Kidney (tissue), 13 donors: ENCODE measurements at regions not wholly inside any gene's neighbourhood (a gene's known extent, or its start where the extent isn't known, plus 50 kb on each side); places are given as distances from the start of the nearest gene placed in this dataset.

Source experiments
- DNase-seq, 5 donors: peaks; one replicate each; pipeline ENCODE4 v3.0.0-alpha.2; 2013 to 2020
- FAIRE-seq: peaks from 2 replicates; lab custom pipeline; 2012; peaks lifted over from hg19 to GRCh38; lab: Jason Lieb, UNC
- H3K27ac ChIP-seq, 2 donors: one replicate each; pipeline ENCODE4 v1.7.0; 2013; ENCODE audit warnings: low read depth in 2 of 2, low read length in 2 of 2, inconsistent platforms in 1 of 2
- H3K27me3 ChIP-seq: one replicate; pipeline ENCODE4 v1.7.1; 2013; ENCODE audit warnings: low read length, inconsistent platforms; ENCODE audit not compliant: control insufficient read depth, insufficient read depth
- H3K36me3 ChIP-seq, 3 donors: one replicate each; pipeline versions ENCODE4 v1.7.0 to v1.7.1; 2013; ENCODE audit warnings: low read length in 3 of 3, control low read depth in 1 of 3, inconsistent platforms in 1 of 3; ENCODE audit not compliant: insufficient read depth in 3 of 3, control insufficient read depth in 2 of 3
- H3K4me1 ChIP-seq, 3 donors: one replicate each; pipeline versions ENCODE4 v1.7.0 to v1.7.1; 2013; ENCODE audit warnings: low read length in 3 of 3, inconsistent platforms in 1 of 3, low read depth in 1 of 3; ENCODE audit not compliant: control insufficient read depth in 2 of 3, insufficient read depth in 2 of 3
- H3K4me3 ChIP-seq, 3 donors: one replicate each; pipeline versions ENCODE4 v1.7.0 to v1.8.1; 2013; ENCODE audit warnings: low read length in 3 of 3, control low read depth in 1 of 3, inconsistent platforms in 1 of 3
- H3K9ac ChIP-seq, 3 donors: one replicate each; pipeline versions ENCODE4 v1.7.0 to v1.7.1; 2013; ENCODE audit warnings: low read length in 3 of 3, control low read depth in 1 of 3, inconsistent platforms in 1 of 3
- H3K9me3 ChIP-seq, 3 donors: one replicate each; pipeline versions ENCODE4 v1.7.0 to v1.7.1; 2013; ENCODE audit warnings: low read length in 3 of 3, control low read depth in 1 of 3, inconsistent platforms in 1 of 3; ENCODE audit not compliant: control insufficient read depth in 2 of 3, insufficient read depth in 1 of 3
- CTCF ChIP-seq: IDR thresholded peaks from 3 replicates; pipeline ENCODE4 v1.5.1; 2012; ENCODE audit warnings: mild to moderate bottlenecking, moderate library complexity, borderline replicate concordance; ENCODE audit not compliant: insufficient read depth; ENCODE audit errors: extremely low read depth
- intact Hi-C: fragments of 100-400 bp; cut with DNase I; formaldehyde crosslinking; loops from one replicate; pipeline ENCODE4 v1.11.1; 2022
- donor health status: control.
- donor health status: control.
- donor health status: control.
- donor health status: control.
- donor health status: control.
- donor health status: DM: yes; HTN: yes; CAD: no.
- donor health status: Normal renal cell carcinoma (clear cell type).

- Histone ChIP-seq H3K4me1 (no peaks in the 10 kb centered on the region), H3K27me3 (no peaks in the 10 kb centered on the region), H3K4me3 (no peak overlapping the region), H3K9ac (no peak overlapping the region), H3K9me3 (peaks cover 0 to 5% (median 0%) of the 10 kb centered on the region in 3 donors), H3K27ac (no peak overlapping the region), H3K36me3 (no peaks in the 10 kb centered on the region)
- no peak for DNase-seq
- intact Hi-C loops = no loop called here
- no peak for FAIRE-seq
- no peak for TF ChIP-seq CTCF
These were observed 100.7 kb downstream of the VCPKMT start for GRCh38 chr14:50015716-50016115.

- Histone ChIP-seq H3K27ac (no peak overlapping the region), H3K27me3 (no peaks in the 10 kb centered on the region), H3K4me1 (no peaks in the 10 kb centered on the region), H3K36me3 (no peaks in the 10 kb centered on the region), H3K9me3 (peaks cover 0 to 5% (median 0%) of the 10 kb centered on the region in 3 donors), H3K9ac (no peak overlapping the region), H3K4me3 (no peak overlapping the region)
- intact Hi-C loops = no loop called here
- FAIRE-seq (no peak), DNase-seq (no peak)
- TF ChIP-seq CTCF = no peak
These were observed 98.0 kb downstream of the VCPKMT start for GRCh38 chr14:50018201-50018932.

GRCh38 chr14:50018933-50019210, 97.5 kb downstream of the VCPKMT start:
- intact Hi-C loops = no loop called here
- Histone ChIP-seq H3K9me3 (peaks cover 0 to 5% (median 0%) of the 10 kb centered on the region in 3 donors), H3K36me3 (no peaks in the 10 kb centered on the region), H3K4me1 (no peaks in the 10 kb centered on the region), H3K27me3 (no peaks in the 10 kb centered on the region), H3K4me3 (no peak overlapping the region), H3K9ac (no peak overlapping the region), H3K27ac (no peak overlapping the region)
- FAIRE-seq = no peak
- TF ChIP-seq CTCF = no peak
- DNase-seq = no peak

- intact Hi-C loops = no loop called here
- DNase-seq (no peak), FAIRE-seq (no peak)
- Histone ChIP-seq H3K9me3 (peaks cover 0 to 5% (median 0%) of the 10 kb centered on the region in 3 donors), H3K36me3 (no peaks in the 10 kb centered on the region), H3K4me3 (no peak overlapping the region), H3K9ac (no peak overlapping the region), H3K27me3 (no peaks in the 10 kb centered on the region), H3K4me1 (no peaks in the 10 kb centered on the region), H3K27ac (no peak overlapping the region)
- TF ChIP-seq CTCF = no peak
These were observed 96.2 kb downstream of the VCPKMT start for GRCh38 chr14:50020184-50020583.
